GM23248 (cell line): ENCODE measurements at regions not wholly inside any gene's neighbourhood (a gene's known extent, or its start where the extent isn't known, plus 50 kb on each side); places are given as distances from the start of the nearest gene placed in this dataset.

Experiments
- DNase-seq: peaks from one replicate; pipeline ENCODE4 v3.0.0-alpha.2; 2015
- H2AFZ ChIP-seq: fragments of 200-600 bp; sonication (generic); 2 replicates; pipeline ENCODE4 v1.6.1; 2016; ENCODE audit warnings: antibody characterized with exemption
- H3F3A ChIP-seq: fragments of 200-600 bp; sonication (generic); 2 replicates; pipeline ENCODE4 v1.6.1; 2016; ENCODE audit warnings: mild to moderate bottlenecking, antibody characterized with exemption, mixed run types; ENCODE audit not compliant: insufficient read depth
- H3K27ac ChIP-seq: fragments of 200-600 bp; sonication (generic); 2 replicates; pipeline ENCODE4 v1.5.1; 2016; ENCODE audit warnings: mild to moderate bottlenecking
- H3K27me3 ChIP-seq: fragments of 200-600 bp; sonication (generic); replicated peaks from 2 replicates; pipeline ENCODE4 v1.6.1; 2016; ENCODE audit warnings: mild to moderate bottlenecking; ENCODE audit not compliant: insufficient read depth
- H3K36me3 ChIP-seq: fragments of 200-600 bp; sonication (generic); 2 replicates; pipeline ENCODE4 v1.6.1; 2016; ENCODE audit warnings: low read depth, mild to moderate bottlenecking
- H3K4me1 ChIP-seq: fragments of 200-600 bp; sonication (generic); 2 replicates; pipeline ENCODE4 v1.6.1; 2016; ENCODE audit warnings: mild to moderate bottlenecking; ENCODE audit not compliant: insufficient read depth
- H3K4me2 ChIP-seq: fragments of 200-600 bp; sonication (generic); one replicate; pipeline ENCODE4 v1.6.1; 2016; ENCODE audit warnings: mild to moderate bottlenecking; ENCODE audit not compliant: unreplicated experiment
- H3K4me3 ChIP-seq: fragments of 200-600 bp; sonication (generic); 2 replicates; pipeline ENCODE4 v1.5.1; 2016; ENCODE audit warnings: mild to moderate bottlenecking
- H3K79me2 ChIP-seq: fragments of 200-600 bp; sonication (generic); 2 replicates; pipeline ENCODE4 v1.6.1; 2016; ENCODE audit warnings: mild to moderate bottlenecking; ENCODE audit not compliant: insufficient read depth
- H3K9ac ChIP-seq: fragments of 200-600 bp; sonication (generic); 2 replicates; pipeline ENCODE4 v1.6.1; 2016; ENCODE audit warnings: mild to moderate bottlenecking
- H3K9me2 ChIP-seq: fragments of 200-600 bp; sonication (generic); 2 replicates; pipeline ENCODE4 v1.6.1; 2016; ENCODE audit warnings: mixed run types, mild to moderate bottlenecking, moderate library complexity; ENCODE audit not compliant: insufficient read depth
- H3K9me3 ChIP-seq: fragments of 200-600 bp; sonication (generic); one replicate; pipeline ENCODE4 v1.6.1; 2017; ENCODE audit warnings: low read depth
- H4K20me1 ChIP-seq: fragments of 200-600 bp; sonication (generic); 2 replicates; pipeline ENCODE4 v1.6.0; 2016; ENCODE audit not compliant: insufficient read depth
- EZH2 ChIP-seq: fragments of 200-600 bp; sonication (generic); IDR thresholded peaks from 2 replicates; pipeline ENCODE4 v1.6.1; 2018; ENCODE audit warnings: antibody characterized with exemption, mild to moderate bottlenecking; ENCODE audit not compliant: insufficient read depth, poor library complexity, severe bottlenecking
- EZH2phosphoT487 ChIP-seq: fragments of 200-600 bp; sonication (generic); IDR thresholded peaks from 2 replicates; pipeline ENCODE4 v1.6.1; 2018; ENCODE audit warnings: antibody characterized with exemption, moderate library complexity, mild to moderate bottlenecking, low read depth; ENCODE audit not compliant: insufficient read depth
- WGBS, 2 experiments: methylation state at CpG; one replicate each; pipeline ENCODE4 v1.1.6; 2015 to 2017; ENCODE audit warnings: low lambda C conversion rate in 2 of 2, low coverage in 1 of 2; ENCODE audit errors: missing lambda C conversion rate in 2 of 2; 5-methylcytosine and 5-hydroxymethylcytosine counted together
- in situ Hi-C: fragments of 300-500 bp; cut with MboI; formaldehyde crosslinking; loops from 2 replicates; pipeline ENCODE4 v1.15.0; 2020

GRCh38 chr6:18684343-18684742 is 297.2 kb downstream of the RNF144B start:
- Histone ChIP-seq H3K4me2 (no peak overlapping the region), H3K27ac (no peak overlapping the region), H3K27me3 (no peaks in the 10 kb centered on the region; the same call in 1 of the 2 replicates), H3K4me3 (no peak overlapping the region), H3K9me3 (no peaks in the 10 kb centered on the region), H3K36me3 (no peaks in the 10 kb centered on the region), H4K20me1 (no peaks in the 10 kb centered on the region), H3K9ac (no peak overlapping the region), H3K79me2 (no peaks in the 10 kb centered on the region), H3K9me2 (no peaks in the 10 kb centered on the region), H3K4me1 (peaks cover 2% of the 10 kb centered on the region; the same call in 1 of the 2 replicates), H2AFZ (no peak overlapping the region), H3F3A (no peaks in the 10 kb centered on the region)
- 36 to 46% methylated on average over 3 of the region's 3 CpGs for WGBS, 2 experiments
- no peak for TF ChIP-seq EZH2phosphoT487
- in situ Hi-C loops: no loop called here
- no peak for DNase-seq

GRCh38 chr6:18692929-18693685 is 306.0 kb downstream of the RNF144B start:
- Histone ChIP-seq H3K4me3 (no peak overlapping the region), H3K36me3 (no peaks in the 10 kb centered on the region), H3F3A (no peaks in the 10 kb centered on the region), H3K9me3 (no peaks in the 10 kb centered on the region), H3K27me3 (no peaks in the 10 kb centered on the region), H4K20me1 (no peaks in the 10 kb centered on the region), H3K4me2 (no peak overlapping the region), H3K27ac (no peak overlapping the region), H3K9ac (no peak overlapping the region), H3K79me2 (no peaks in the 10 kb centered on the region), H2AFZ (no peak overlapping the region), H3K4me1 (peaks cover 7% of the 10 kb centered on the region; the same call in 1 of the 2 replicates), H3K9me2 (no peaks in the 10 kb centered on the region)
- in situ Hi-C loops: no loop called here
- TF ChIP-seq EZH2phosphoT487 (no peak), EZH2 (no peak)
- WGBS, 2 experiments: 48 to 54% methylated on average over 7 of the region's 7 CpGs
- DNase-seq: no peak

- H2AFZ ChIP-seq: no peak overlapping the region
- no peaks in the 10 kb centered on the region for H3K9me3 ChIP-seq
- no peak overlapping the region for H3K9ac ChIP-seq
- no peaks in the 10 kb centered on the region for H4K20me1 ChIP-seq
- no peaks in the 10 kb centered on the region for H3F3A ChIP-seq
- H3K9me2 ChIP-seq: no peaks in the 10 kb centered on the region
- H3K4me1 ChIP-seq: peaks cover 7% of the 10 kb centered on the region; the same call in 1 of the 2 replicates
- in situ Hi-C loops: no loop called here
- H3K4me3 ChIP-seq: no peak overlapping the region
- TF ChIP-seq EZH2 (no peak), EZH2phosphoT487 (no peak)
- 49 to 67% methylated on average over 6 of the region's 6 CpGs for whole genome bisulfite sequencing, 2 experiments
- no peak for DNase-seq
- no peaks in the 10 kb centered on the region for H3K36me3 ChIP-seq
- H3K27ac ChIP-seq: no peak overlapping the region
- no peaks in the 10 kb centered on the region for H3K27me3 ChIP-seq
- H3K79me2 ChIP-seq: no peaks in the 10 kb centered on the region
- no peak overlapping the region for H3K4me2 ChIP-seq
Observed at GRCh38 chr6:18693881-18694280, 306.7 kb downstream of the RNF144B start.

DNA sequence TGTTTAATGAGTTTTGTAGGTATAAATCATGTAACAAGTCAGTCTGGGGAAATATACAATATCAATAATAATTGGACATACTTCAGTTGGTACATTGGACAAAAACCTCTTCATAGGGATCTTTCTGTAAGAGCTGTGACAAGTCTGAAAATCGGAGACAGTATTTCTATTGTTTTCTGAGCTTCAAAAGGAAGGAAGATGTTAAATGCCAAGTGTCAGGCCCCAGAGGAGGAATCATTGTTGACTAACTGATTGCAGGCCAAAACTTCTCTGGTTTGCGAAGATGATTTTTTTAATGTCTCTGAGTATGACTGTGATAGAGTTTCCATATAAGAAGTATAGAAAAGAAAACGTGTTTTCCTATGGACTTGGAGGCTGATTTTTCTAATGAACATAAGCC is 316.4 kb downstream of the RNF144B start:
- 14 to 22% methylated on average over 3 of the region's 3 CpGs for WGBS, 2 experiments
- Histone ChIP-seq H3K27ac (no peak overlapping the region), H3K4me2 (no peak overlapping the region), H3K4me1 (no peaks in the 10 kb centered on the region), H3K36me3 (no peaks in the 10 kb centered on the region), H3K4me3 (no peak overlapping the region), H3F3A (no peaks in the 10 kb centered on the region), H2AFZ (no peak overlapping the region), H3K27me3 (no peaks in the 10 kb centered on the region), H4K20me1 (no peaks in the 10 kb centered on the region), H3K9ac (no peak overlapping the region), H3K9me2 (no peaks in the 10 kb centered on the region), H3K79me2 (no peaks in the 10 kb centered on the region), H3K9me3 (no peaks in the 10 kb centered on the region)
- in situ Hi-C loops: no loop called here
- no peak for DNase-seq
- TF ChIP-seq EZH2: no peak
- TF ChIP-seq EZH2phosphoT487: no peak
